ENCODE measurements at regions not wholly inside any gene's neighbourhood (a gene's known extent, or its start where the extent isn't known, plus 50 kb on each side); places are given as distances from the start of the nearest gene placed in this dataset.

DNA sequence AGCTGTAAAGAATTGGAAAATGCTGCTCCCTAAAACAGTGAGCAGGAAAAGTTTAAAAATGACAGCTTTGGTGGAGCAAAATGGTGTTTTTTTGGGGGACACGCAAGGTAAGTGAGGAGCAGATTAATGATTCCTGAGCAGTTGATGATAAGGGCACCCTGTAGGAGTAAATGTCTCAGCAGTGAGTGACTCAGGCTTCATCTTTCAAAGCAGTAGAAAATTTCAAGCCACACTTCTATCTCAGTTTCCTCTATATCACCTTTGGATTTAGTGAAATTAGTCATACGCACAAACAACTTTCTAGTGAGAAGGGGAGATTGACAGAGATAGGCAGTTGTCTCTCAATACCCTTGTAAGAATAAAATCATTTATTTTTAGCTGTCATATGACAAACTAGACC, 709.0 kb upstream of the FAM98A start:
- Histone ChIP-seq H3K27me3 (ENCODE audit: insufficient read depth, low read length) (no peaks in the 10 kb centered on the region), H3K79me2 (ENCODE audit: control insufficient read depth, insufficient read depth, low read length, unreplicated experiment) (no peaks in the 10 kb centered on the region), H3K27ac (ENCODE audit: low read depth, low read length) (no peak overlapping the region), H3K36me3 (ENCODE audit: insufficient read depth, low read length) (no peaks in the 10 kb centered on the region), H3K4me3 (ENCODE audit: low read depth, low read length) (no peak overlapping the region), H2AFZ (ENCODE audit: low read length, unreplicated experiment) (no peak overlapping the region), H3K4me1 (ENCODE audit: control insufficient read depth, insufficient read depth, low read length, unreplicated experiment) (no peaks in the 10 kb centered on the region)

DNA sequence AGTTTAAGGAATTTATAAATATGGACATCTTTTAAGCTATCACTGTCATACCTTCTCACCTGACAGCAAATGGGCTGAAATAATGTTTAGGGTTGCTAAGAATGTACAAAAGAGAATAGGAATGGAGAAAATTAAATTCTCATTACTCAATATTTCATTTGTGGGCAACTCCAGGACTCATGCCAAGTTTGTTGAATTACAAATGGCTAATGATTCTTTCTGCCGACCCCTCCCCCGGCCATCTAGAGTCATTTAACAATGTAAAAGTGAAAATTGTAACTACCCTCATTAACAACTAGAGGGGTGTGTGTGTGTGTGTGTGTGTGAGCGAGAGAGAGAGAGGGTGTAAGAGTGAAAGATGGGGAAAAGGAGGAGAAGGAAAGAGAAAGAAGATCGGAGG, 708.5 kb upstream of the FAM98A start:
- no peak overlapping the region for H3K4me3 ChIP-seq (ENCODE audit: low read depth, low read length)
- H3K36me3 ChIP-seq (ENCODE audit: insufficient read depth, low read length), result no peaks in the 10 kb centered on the region
- no peak overlapping the region for H3K27ac ChIP-seq (ENCODE audit: low read depth, low read length)
- H2AFZ ChIP-seq (ENCODE audit: low read length, unreplicated experiment), result no peak overlapping the region
- H3K4me1 ChIP-seq (ENCODE audit: control insufficient read depth, insufficient read depth, low read length, unreplicated experiment), result no peaks in the 10 kb centered on the region
- no peaks in the 10 kb centered on the region for H3K79me2 ChIP-seq (ENCODE audit: control insufficient read depth, insufficient read depth, low read length, unreplicated experiment)
- no peaks in the 10 kb centered on the region for H3K27me3 ChIP-seq (ENCODE audit: insufficient read depth, low read length)

DNA sequence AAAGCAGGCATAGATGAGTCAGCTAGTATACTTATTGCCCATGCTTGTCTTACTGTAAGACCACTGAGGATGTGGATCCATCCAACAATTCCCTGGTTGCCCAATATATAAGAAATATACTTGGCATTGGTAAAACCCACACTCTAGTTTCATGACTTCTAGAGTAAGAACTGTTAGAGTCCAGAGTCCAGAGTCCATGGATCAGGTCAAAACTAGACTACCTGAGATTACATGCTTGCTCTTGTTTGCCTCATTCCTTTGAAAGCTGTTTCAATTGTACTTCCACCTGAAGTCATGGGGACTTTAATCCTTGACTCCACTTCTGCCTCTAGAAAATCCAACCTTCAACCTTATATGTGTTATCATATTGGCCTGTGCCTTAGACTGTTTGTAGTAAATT, 707.6 kb upstream of the FAM98A start:
- Histone ChIP-seq H3K36me3 (ENCODE audit: insufficient read depth, low read length) (no peaks in the 10 kb centered on the region), H3K79me2 (ENCODE audit: control insufficient read depth, insufficient read depth, low read length, unreplicated experiment) (no peaks in the 10 kb centered on the region), H3K27ac (ENCODE audit: low read depth, low read length) (no peak overlapping the region), H2AFZ (ENCODE audit: low read length, unreplicated experiment) (no peak overlapping the region), H3K4me3 (ENCODE audit: low read depth, low read length) (no peak overlapping the region), H3K27me3 (ENCODE audit: insufficient read depth, low read length) (no peaks in the 10 kb centered on the region), H3K4me1 (ENCODE audit: control insufficient read depth, insufficient read depth, low read length, unreplicated experiment) (no peaks in the 10 kb centered on the region)

DNA sequence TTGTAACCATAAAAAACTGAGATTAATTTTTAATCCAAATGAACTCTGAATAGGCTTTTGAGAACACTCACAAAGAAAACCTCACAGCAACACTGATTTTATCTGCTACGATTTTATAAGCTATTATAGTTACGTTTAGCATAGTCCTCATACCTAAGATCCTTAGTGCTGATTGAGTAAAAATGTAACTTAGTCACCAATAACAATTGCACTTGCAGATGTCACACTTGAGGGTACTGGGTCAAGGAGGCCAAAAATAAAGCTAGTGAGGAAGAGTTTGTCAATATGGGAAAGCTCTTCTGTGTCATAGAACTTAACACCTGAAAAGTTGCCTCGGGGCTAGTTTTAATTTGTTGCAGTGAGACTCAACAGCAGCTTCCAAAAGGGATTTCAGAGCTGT, 706.5 kb upstream of the FAM98A start:
- no peak overlapping the region for H2AFZ ChIP-seq (ENCODE audit: low read length, unreplicated experiment)
- H3K36me3 ChIP-seq (ENCODE audit: insufficient read depth, low read length), result no peaks in the 10 kb centered on the region
- no peaks in the 10 kb centered on the region for H3K27me3 ChIP-seq (ENCODE audit: insufficient read depth, low read length)
- H3K4me1 ChIP-seq (ENCODE audit: control insufficient read depth, insufficient read depth, low read length, unreplicated experiment), result no peaks in the 10 kb centered on the region
- no peaks in the 10 kb centered on the region for H3K79me2 ChIP-seq (ENCODE audit: control insufficient read depth, insufficient read depth, low read length, unreplicated experiment)
- H3K27ac ChIP-seq (ENCODE audit: low read depth, low read length), result no peak overlapping the region
- no peak overlapping the region for H3K4me3 ChIP-seq (ENCODE audit: low read depth, low read length)

DNA sequence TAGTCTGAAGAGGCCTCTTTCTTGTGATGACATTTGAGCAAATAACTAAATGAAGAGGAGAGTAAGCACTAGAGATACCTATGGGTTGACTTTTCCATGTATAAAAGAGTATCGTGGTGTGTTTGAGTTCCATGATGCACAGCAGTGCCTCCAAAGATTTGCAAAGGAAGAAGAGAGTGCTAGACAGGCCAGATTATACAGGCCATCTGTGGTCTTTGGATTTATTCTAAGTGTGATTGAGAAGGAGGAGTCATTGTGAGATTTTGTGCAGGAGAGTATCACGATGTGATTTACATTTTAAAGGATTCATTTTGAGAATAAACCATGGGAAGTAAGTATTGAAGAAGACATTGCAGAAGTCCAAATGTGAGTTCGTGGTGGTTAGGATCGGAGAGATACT, 695.9 kb upstream of the FAM98A start:
- H3K4me3 ChIP-seq (ENCODE audit: low read depth, low read length), result no peak overlapping the region
- H3K27ac ChIP-seq (ENCODE audit: low read depth, low read length), result no peak overlapping the region
- no peaks in the 10 kb centered on the region for H3K27me3 ChIP-seq (ENCODE audit: insufficient read depth, low read length)
- H3K36me3 ChIP-seq (ENCODE audit: insufficient read depth, low read length), result no peaks in the 10 kb centered on the region
- no peaks in the 10 kb centered on the region for H3K79me2 ChIP-seq (ENCODE audit: control insufficient read depth, insufficient read depth, low read length, unreplicated experiment)
- H3K4me1 ChIP-seq (ENCODE audit: control insufficient read depth, insufficient read depth, low read length, unreplicated experiment), result no peaks in the 10 kb centered on the region
- H2AFZ ChIP-seq (ENCODE audit: low read length, unreplicated experiment), result no peak overlapping the region

DNA sequence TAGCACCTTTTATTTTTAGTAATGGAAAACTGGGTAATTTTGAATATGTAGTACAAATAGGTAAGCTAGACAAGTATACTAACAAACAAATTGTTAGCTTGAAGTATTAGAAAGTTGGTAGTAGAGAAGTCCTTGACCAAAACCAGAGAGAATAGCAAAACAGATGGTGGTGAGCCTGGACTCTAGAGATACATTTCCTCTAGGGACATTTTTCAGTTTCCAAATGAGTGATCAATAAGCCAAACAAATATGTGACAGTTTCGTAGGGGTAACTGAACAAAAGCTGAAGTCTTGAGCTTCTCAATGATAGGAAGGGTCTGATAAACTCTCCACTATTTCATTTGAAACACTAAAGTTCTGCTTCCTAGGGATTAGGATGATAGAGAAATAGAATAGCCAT, 692.0 kb upstream of the FAM98A start:
- Histone ChIP-seq H3K27ac (ENCODE audit: low read depth, low read length) (no peak overlapping the region), H3K79me2 (ENCODE audit: control insufficient read depth, insufficient read depth, low read length, unreplicated experiment) (no peaks in the 10 kb centered on the region), H3K27me3 (ENCODE audit: insufficient read depth, low read length) (no peaks in the 10 kb centered on the region), H3K4me3 (ENCODE audit: low read depth, low read length) (no peak overlapping the region), H2AFZ (ENCODE audit: low read length, unreplicated experiment) (no peak overlapping the region), H3K4me1 (ENCODE audit: control insufficient read depth, insufficient read depth, low read length, unreplicated experiment) (no peaks in the 10 kb centered on the region), H3K36me3 (ENCODE audit: insufficient read depth, low read length) (no peaks in the 10 kb centered on the region)

DNA sequence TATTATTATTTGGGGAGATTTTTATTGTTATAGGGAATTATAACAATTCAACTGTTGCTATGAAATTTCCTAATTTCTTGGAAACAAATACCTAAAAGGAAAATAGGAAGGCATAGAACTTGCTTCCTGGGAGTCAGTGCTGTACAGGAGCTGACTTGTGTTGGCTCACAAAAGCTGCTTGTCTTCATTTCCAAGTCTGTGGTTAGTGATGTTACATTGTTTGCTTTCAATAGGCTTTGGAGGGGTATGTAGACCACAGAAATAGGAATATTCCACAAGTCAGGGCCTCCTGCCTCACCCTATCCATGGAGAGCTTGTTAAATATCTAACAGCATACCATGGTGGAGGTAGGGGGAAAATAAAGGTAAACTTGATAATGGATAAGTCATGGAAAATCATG, 688.9 kb upstream of the FAM98A start:
- Histone ChIP-seq H3K36me3 (ENCODE audit: insufficient read depth, low read length) (no peaks in the 10 kb centered on the region), H3K79me2 (ENCODE audit: control insufficient read depth, insufficient read depth, low read length, unreplicated experiment) (no peaks in the 10 kb centered on the region), H3K27me3 (ENCODE audit: insufficient read depth, low read length) (no peaks in the 10 kb centered on the region), H2AFZ (ENCODE audit: low read length, unreplicated experiment) (no peak overlapping the region), H3K27ac (ENCODE audit: low read depth, low read length) (no peak overlapping the region), H3K4me3 (ENCODE audit: low read depth, low read length) (no peak overlapping the region), H3K4me1 (ENCODE audit: control insufficient read depth, insufficient read depth, low read length, unreplicated experiment) (no peaks in the 10 kb centered on the region)

DNA sequence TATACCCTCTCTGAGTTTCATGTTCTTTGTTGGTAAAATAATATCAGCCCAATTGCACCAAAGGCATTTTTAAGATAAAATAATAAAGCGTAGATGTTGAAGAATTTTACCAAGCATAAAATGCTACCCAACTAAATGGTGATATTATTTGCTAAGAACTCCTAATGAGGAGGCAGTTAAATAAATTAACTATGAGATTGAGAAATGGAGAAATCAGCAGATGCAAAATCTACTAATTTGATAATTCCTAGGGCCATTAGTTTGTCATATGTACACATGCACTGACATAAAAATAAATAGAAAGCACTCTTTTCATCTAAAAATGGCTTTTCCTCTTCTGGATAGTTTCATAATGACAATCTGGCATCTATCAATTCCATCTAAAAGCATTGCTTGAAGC, 681.5 kb upstream of the FAM98A start:
- Histone ChIP-seq H3K79me2 (ENCODE audit: control insufficient read depth, insufficient read depth, low read length, unreplicated experiment) (no peaks in the 10 kb centered on the region), H2AFZ (ENCODE audit: low read length, unreplicated experiment) (no peak overlapping the region), H3K36me3 (ENCODE audit: insufficient read depth, low read length) (no peaks in the 10 kb centered on the region), H3K27ac (ENCODE audit: low read depth, low read length) (no peak overlapping the region), H3K4me3 (ENCODE audit: low read depth, low read length) (no peak overlapping the region), H3K27me3 (ENCODE audit: insufficient read depth, low read length) (no peaks in the 10 kb centered on the region), H3K4me1 (ENCODE audit: control insufficient read depth, insufficient read depth, low read length, unreplicated experiment) (no peaks in the 10 kb centered on the region)

DNA sequence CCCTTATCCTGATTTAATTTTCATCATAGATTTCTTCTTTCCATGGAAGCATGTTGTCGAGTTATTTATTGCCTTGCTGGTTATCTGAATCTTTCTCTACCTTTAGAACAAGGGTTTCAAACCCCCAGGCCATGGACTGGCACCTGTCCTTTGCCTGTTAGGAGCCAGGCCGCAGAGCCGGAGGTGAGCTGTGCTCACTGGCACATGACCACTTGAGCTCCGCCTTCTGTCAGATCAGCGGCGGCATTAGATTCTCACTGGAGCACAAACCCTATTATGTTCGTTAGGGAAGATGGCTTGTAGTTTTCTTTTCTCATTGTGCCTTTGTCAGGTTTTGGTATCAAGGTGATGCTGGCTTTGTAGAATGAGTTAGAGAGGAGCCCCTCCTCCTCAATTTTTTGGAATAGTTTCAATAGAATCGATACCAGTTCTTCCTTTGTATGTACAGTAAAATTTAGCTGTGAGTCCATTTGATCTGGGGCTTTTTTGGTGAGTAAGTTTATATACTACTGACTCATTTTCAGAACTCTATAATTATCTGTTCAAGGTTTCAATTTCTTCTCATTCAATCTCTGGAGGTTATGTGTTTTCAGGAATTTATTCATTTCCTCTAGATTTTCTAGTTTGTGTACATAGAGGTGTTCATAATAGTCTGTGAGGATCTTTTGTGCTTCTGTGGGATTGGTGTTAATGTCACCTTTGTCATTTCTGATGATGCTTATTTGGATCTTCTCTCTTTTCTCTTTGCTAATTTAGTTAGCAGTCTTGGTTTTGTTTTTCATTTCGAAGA, 668.0 kb upstream of the FAM98A start:
- no peaks in the 10 kb centered on the region for H3K79me2 ChIP-seq (ENCODE audit: control insufficient read depth, insufficient read depth, low read length, unreplicated experiment)
- no peaks in the 10 kb centered on the region for H3K4me1 ChIP-seq (ENCODE audit: control insufficient read depth, insufficient read depth, low read length, unreplicated experiment)
- no peaks in the 10 kb centered on the region for H3K36me3 ChIP-seq (ENCODE audit: insufficient read depth, low read length)
- H2AFZ ChIP-seq (ENCODE audit: low read length, unreplicated experiment), result no peak overlapping the region
- H3K27me3 ChIP-seq (ENCODE audit: insufficient read depth, low read length), result no peaks in the 10 kb centered on the region
- H3K4me3 ChIP-seq (ENCODE audit: low read depth, low read length), result no peak overlapping the region
- H3K27ac ChIP-seq (ENCODE audit: low read depth, low read length), result no peak overlapping the region

DNA sequence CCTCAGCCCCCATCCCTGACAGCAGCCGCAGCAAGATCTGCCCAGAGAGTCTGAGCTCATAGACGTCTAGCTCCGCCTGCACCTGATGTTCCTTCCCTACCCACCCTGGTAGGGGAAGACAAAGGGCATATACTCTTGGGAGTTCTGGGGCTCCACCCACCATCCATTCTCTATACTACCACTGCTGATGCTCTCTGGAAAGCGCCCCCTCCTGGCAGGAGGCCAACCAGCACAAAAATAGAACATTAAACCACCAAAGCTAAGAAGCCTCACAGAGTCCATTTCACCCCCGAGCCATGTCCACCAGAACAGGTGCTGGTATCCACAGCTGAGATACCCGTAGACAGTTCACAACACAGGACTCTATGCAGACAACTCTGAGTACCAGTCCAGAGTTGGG, 662.6 kb upstream of the FAM98A start:
- no peak overlapping the region for H2AFZ ChIP-seq (ENCODE audit: low read length, unreplicated experiment)
- H3K4me1 ChIP-seq (ENCODE audit: control insufficient read depth, insufficient read depth, low read length, unreplicated experiment), result no peaks in the 10 kb centered on the region
- H3K27ac ChIP-seq (ENCODE audit: low read depth, low read length), result no peak overlapping the region
- H3K79me2 ChIP-seq (ENCODE audit: control insufficient read depth, insufficient read depth, low read length, unreplicated experiment), result no peaks in the 10 kb centered on the region
- no peak overlapping the region for H3K4me3 ChIP-seq (ENCODE audit: low read depth, low read length)
- no peaks in the 10 kb centered on the region for H3K36me3 ChIP-seq (ENCODE audit: insufficient read depth, low read length)
- H3K27me3 ChIP-seq (ENCODE audit: insufficient read depth, low read length), result no peaks in the 10 kb centered on the region

DNA sequence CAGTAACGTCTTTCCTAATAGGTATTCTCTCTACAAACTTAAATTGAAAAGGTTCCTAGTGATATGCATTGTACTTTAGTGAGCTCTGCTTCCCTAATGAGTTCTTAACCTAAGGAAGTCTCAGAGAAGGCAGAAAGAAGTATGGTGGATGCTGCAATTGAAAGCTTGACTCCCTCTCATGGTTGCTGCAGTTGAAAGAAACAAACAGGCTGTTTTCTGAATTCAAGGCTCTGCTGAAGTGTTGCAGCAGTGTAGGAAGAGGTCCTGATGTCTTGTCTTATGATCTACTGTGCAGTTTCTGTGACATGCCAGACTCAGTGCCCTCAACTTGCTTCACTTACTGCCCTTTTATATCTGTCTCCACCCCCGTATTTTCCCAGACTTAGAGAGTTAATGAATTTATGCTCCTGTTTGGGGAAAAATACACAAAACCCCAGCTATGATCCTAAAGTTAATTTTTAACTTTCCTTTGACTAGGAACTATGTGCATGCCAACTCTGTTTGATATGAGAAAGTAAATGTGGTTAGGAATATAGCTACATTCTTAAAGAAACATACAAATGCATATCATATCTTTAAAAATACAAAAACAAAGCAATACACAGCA, 655.3 kb upstream of the FAM98A start:
- Histone ChIP-seq H3K27ac (ENCODE audit: low read depth, low read length) (no peak overlapping the region), H3K36me3 (ENCODE audit: insufficient read depth, low read length) (no peaks in the 10 kb centered on the region), H2AFZ (ENCODE audit: low read length, unreplicated experiment) (no peak overlapping the region), H3K4me3 (ENCODE audit: low read depth, low read length) (no peak overlapping the region), H3K27me3 (ENCODE audit: insufficient read depth, low read length) (no peaks in the 10 kb centered on the region), H3K4me1 (ENCODE audit: control insufficient read depth, insufficient read depth, low read length, unreplicated experiment) (no peaks in the 10 kb centered on the region), H3K79me2 (ENCODE audit: control insufficient read depth, insufficient read depth, low read length, unreplicated experiment) (no peaks in the 10 kb centered on the region)
